Right atrium auricular region (tissue), 2 donors: ENCODE measurements at regions not wholly inside any gene's neighbourhood (a gene's known extent, or its start where the extent isn't known, plus 50 kb on each side); places are given as distances from the start of the nearest gene placed in this dataset.
"Not testable (repeated sequence)": the region's sequence is repeated elsewhere in the genome, so short reads cannot be mapped to it uniquely, and the experiment has no call there.

Experiments used
- DNase-seq: peaks from one replicate; pipeline ENCODE4 v3.0.0-alpha.2; 2019; ENCODE audit warnings: low spot score
- H3K27ac ChIP-seq, 2 donors: fragments of 200-600 bp; sonication (generic); 1 replicate in 1 of 2; 2 replicates in 1 of 2; pipeline ENCODE4 v1.5.1; 2016 to 2019
- H3K27me3 ChIP-seq, 2 donors: fragments of 200-600 bp; sonication (generic); one replicate each; pipeline versions ENCODE4 v1.5.1 to v1.6.0; 2017 to 2019
- H3K36me3 ChIP-seq: fragments of 200-600 bp; sonication (generic); one replicate; pipeline ENCODE4 v1.5.1; 2016
- H3K4me1 ChIP-seq, 2 donors: fragments of 200-600 bp; sonication (generic); one replicate each; pipeline versions ENCODE4 v1.5.1 to v1.6.0; 2017 to 2019
- H3K4me3 ChIP-seq, 2 donors: fragments of 200-600 bp; sonication (generic); 1 replicate in 1 of 2; 2 replicates in 1 of 2; pipeline ENCODE4 v1.5.1; 2017 to 2019; ENCODE audit warnings: mild to moderate bottlenecking in 1 of 2, moderate library complexity in 1 of 2
- H3K9me3 ChIP-seq, 2 donors: fragments of 200-600 bp; sonication (generic); one replicate each; pipeline ENCODE4 v1.5.1; 2019
- CTCF ChIP-seq, 2 donors: fragments of 200-600 bp; sonication (generic); IDR thresholded peaks; one replicate each; pipeline ENCODE4 v1.5.1; 2019; ENCODE audit warnings: antibody characterized with exemption in 2 of 2

GRCh38 chrX:27350476-27350875, 112.7 kb downstream of the PPP4R3C start:
- H3K9me3 ChIP-seq: no peaks in the 10 kb centered on the region
- no peaks in the 10 kb centered on the region for H3K36me3 ChIP-seq
- no peak overlapping the region for H3K27ac ChIP-seq
- H3K4me1 ChIP-seq: no peaks in the 10 kb centered on the region
- no peak for TF ChIP-seq CTCF (IDR thresholded peaks at IDR 0.05)
- H3K27me3 ChIP-seq: no peaks in the 10 kb centered on the region
- no peak overlapping the region for H3K4me3 ChIP-seq
- no peak for DNase-seq

GRCh38 chrX:27336466-27337091, 126.6 kb downstream of the PPP4R3C start:
- Histone ChIP-seq H3K9me3 (no peaks in the 10 kb centered on the region), H3K27me3 (no peaks in the 10 kb centered on the region), H3K4me3 (no peak overlapping the region), H3K4me1 (no peaks in the 10 kb centered on the region), H3K27ac (no peak overlapping the region), H3K36me3 (no peaks in the 10 kb centered on the region)
- peak; percentile 63 to 77 for TF ChIP-seq CTCF (IDR thresholded peaks at IDR 0.05)
- no peak for DNase-seq

DNA sequence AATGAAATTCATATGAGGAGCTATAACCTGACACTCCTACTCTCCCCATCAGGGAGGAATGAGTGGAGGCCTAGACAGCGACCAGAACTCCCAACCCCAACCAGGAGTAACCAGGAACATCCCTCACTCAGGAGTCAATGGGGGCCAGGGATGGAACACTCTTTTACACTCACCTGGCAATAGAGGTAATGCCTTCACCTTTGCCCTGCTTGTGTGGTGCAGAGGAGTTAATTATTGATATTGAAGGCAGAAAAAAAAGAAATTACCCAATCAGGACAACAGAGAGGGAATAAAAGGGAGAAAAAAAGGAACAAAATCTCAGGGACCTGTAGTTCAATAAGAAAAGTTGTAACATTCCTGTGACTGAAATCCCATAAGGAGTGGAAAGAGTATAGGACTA, 141.5 kb downstream of the PPP4R3C start:
- Histone ChIP-seq H3K9me3 (no peaks in the 10 kb centered on the region), H3K27me3 (no peaks in the 10 kb centered on the region), H3K36me3 (no peaks in the 10 kb centered on the region), H3K4me1 (no peaks in the 10 kb centered on the region), H3K4me3 (no peak overlapping the region), H3K27ac (no peak overlapping the region)
- no peak for DNase-seq
- TF ChIP-seq CTCF (IDR thresholded peaks at IDR 0.05): no peak

DNA sequence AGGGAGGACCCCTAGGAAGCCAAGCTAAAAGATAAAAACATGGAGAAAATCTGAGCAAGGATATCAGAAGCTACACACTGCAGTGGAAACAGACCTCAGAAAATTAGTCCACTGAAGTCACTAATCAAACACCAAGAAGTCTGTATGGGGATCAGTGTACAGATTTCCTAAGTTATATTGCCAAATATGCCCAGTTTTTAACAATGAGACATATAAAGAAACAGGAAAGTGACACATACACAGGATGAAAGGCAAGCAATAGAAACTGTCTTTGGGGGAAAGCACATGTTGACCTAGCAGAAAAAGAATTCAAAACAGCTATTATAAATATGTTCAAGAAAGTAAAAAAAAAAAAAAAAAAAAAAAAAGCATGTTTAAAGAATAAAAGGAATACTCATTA, 153.7 kb downstream of the PPP4R3C start:
- Histone ChIP-seq H3K9me3 (no peaks in the 10 kb centered on the region), H3K27me3 (no peaks in the 10 kb centered on the region), H3K27ac (no peak overlapping the region), H3K4me3 (no peak overlapping the region), H3K4me1 (no peaks in the 10 kb centered on the region), H3K36me3 (no peaks in the 10 kb centered on the region)
- no peak for DNase-seq
- TF ChIP-seq CTCF (IDR thresholded peaks at IDR 0.05): no peak

GRCh38 chrX:27307546-27307945, 155.6 kb downstream of the PPP4R3C start:
- Histone ChIP-seq H3K36me3 (no peaks in the 10 kb centered on the region), H3K4me3 (no peak overlapping the region), H3K4me1 (no peaks in the 10 kb centered on the region), H3K9me3 (no peaks in the 10 kb centered on the region), H3K27ac (no peak overlapping the region), H3K27me3 (no peaks in the 10 kb centered on the region)
- no peak for TF ChIP-seq CTCF (IDR thresholded peaks at IDR 0.05)
- no peak for DNase-seq

GRCh38 chrX:27292552-27292951, 170.6 kb downstream of the PPP4R3C start:
- H3K9me3 ChIP-seq: not testable (repeated sequence)

More at GRCh38 chrX:27292552-27292951, 170.6 kb downstream of the PPP4R3C start:
- H3K27me3 ChIP-seq, H3K4me3 ChIP-seq, DNase-seq, H3K27ac ChIP-seq, H3K36me3 ChIP-seq, H3K4me1 ChIP-seq: not testable (repeated sequence)
